OCI-M2 (cell line): ENCODE measurements at regions not wholly inside any gene's neighbourhood (a gene's known extent, or its start where the extent isn't known, plus 50 kb on each side); places are given as distances from the start of the nearest gene placed in this dataset.
"Not testable (repeated sequence)": the region's sequence is repeated elsewhere in the genome, so short reads cannot be mapped to it uniquely, and the experiment has no call there.

ENCODE experiments used
- DNase-seq: peaks from one replicate; lab custom pipeline; 2025; ENCODE audit not compliant: unreplicated experiment; lab: John Stamatoyannopoulos, UW

DNA sequence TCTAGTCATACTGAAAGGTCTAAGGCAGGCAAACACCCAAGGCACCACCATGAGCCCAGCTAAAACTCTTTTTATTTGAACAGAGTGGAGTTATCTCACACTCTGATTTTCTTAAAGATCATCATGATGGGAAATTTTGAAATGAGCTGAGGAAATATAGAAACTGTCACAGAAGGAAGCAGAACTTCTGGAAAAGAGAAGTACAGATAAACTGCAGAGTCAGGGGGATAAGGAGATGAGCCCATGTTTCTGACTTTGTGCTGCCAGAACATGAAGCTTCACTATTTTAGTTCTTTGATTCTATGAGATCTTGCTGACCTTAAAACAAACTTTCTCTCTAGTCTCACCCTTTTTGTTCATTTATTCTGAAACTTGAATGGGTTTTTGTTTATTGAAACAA, 406.5 kb upstream of the EDIL3 start:
- no peak for DNase-seq

DNA sequence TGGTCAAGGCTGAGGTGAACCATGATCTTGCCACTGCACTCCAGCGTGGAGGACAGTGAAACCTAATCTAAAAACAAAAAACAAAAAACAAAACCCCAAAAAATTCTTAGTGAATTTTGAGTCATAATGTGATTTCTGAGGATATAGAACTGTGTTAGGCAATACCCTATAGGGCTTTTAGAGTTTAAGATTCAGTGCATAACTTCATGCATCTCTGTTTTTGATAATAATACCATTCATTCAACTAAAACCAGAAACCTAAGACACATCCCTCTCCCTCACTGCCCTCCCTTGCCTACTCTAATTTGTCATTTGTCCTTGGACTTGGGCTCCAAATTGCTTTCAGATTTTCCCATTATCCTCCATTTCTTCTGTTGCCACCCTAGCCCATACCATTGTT, 405.7 kb upstream of the EDIL3 start:
- DNase-seq: no peak

DNA sequence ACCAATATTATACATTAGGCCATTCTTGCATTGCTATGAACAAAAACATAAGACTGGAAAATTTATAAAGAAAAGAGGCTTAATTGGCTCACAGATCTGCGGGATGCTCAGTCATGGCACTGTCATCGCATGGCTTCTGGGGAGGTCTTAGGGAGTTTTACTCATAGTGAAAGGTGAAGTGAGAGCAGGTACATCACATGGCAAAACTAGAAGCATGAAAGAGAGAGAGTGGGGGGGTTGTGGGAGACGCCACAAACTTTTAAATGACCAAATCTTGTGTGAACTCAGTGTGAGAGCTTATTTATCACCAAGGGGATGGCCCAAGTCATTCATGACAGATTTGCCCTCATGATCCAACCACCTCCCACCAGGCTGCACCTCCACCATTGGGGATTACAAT, 398.3 kb upstream of the EDIL3 start:
- DNase-seq: no peak

DNA sequence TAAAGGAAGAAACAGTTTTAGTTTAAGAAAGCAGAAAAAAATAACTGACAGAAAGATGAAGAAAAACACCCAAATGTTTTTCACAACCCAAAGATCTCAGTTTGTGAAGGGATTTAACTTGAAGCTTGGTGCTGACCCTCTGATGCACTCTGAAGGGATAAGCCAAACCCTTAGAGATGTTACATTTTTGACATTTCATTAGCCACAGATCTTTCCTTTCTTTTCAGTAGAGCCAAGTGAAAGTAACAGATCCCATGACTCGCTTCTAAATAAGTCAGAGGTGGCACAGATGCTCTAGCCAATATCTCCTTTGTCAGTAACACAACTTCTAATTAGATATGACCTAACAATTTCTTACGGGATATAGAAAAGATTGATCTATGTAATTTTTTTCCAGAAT, 394.5 kb upstream of the EDIL3 start:
- no peak for DNase-seq

DNA sequence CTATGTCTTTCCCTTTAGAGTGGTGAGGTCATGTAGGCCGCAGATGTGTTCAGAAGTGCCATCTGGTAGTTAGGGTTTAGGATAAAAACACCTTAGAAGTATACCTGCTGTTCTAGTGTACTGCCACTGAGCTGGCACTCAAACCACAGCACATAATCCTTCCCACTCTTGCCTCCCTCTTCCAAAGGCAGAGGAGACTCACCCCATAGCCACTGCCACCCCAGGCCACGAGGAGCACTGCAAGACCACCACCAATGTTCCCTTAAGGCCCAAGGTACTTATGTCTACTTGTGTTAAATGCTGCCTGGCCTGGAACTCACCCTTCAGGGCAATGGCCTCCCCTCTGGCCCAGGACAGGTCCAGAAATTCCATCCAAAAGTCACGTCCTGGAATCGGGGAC, 379.5 kb upstream of the EDIL3 start:
- DNase-seq: no peak

DNA sequence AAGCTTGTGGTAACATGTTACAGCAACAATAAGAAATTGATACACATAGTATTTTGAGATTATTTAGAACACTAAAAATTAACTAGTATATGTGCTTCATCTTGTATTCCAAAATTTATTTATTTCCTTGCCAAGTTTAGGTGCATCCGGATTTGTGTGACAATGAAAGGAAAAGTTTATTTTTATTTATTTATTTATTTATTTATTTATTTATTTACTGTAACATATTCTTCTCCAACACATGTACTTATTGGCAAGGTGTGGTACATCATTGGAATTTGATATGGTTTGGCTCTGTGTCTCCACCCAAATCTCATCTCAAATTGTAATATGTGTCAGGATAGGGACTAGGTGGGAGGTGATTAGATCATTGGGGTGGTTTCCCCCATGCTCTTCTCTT, 373.3 kb upstream of the EDIL3 start:
- no peak for DNase-seq

DNA sequence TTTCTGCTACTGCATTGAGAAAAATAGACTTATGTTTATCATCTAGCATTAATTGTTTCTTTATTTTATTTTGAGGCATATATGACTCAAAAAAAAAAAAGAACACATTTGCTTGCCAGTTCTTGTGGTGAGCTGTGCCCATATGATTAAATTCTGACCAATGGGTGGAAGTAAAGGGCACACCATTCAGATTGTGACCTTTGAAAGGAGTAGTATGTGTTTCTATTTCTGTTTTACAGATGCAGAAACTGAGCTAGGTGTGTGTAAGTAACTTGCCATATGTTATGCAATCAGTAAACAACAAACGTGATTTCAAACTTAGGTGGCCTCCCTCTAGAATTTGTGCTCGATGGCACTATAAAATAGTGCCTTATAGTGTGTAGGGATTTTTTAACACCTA, 368.1 kb upstream of the EDIL3 start:
- DNase-seq: no peak

DNA sequence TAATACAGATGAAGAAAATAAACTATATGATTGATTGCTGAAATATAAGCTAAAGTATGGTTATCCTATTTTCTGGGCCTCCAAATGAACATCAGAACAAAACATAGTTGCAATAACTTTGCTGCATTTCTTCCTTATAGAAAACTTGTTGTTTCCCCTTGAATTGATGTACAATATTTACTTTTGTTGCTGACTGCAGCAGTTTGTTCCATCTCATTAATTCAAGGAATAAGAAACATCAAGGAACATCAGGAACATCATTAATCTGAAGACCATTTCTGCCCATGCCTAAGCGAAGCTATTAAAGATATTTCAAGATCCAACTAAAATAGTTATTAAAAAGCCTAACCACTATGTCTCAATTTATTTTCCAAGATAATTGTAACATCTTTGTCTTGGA, 363.6 kb upstream of the EDIL3 start:
- no peak for DNase-seq

DNA sequence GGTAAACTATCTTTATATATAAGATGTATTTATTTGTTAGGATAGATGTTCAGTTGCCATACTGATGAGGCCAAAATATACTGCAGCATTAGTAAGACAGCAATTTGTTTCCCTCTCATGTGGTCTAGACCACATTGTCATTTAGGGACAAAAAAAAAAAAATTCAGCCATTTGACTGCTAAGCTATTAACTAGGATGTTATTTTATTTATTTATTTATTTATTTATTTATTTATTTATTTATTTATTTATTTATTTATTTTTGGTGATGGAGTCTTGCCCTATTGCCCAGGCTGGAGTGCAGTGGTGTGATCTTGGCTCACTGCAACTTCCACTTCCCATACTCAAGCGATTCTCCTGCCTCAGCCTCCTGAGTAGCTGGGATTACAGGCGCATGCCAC, 361.6 kb upstream of the EDIL3 start:
- DNase-seq: not testable (repeated sequence)

DNA sequence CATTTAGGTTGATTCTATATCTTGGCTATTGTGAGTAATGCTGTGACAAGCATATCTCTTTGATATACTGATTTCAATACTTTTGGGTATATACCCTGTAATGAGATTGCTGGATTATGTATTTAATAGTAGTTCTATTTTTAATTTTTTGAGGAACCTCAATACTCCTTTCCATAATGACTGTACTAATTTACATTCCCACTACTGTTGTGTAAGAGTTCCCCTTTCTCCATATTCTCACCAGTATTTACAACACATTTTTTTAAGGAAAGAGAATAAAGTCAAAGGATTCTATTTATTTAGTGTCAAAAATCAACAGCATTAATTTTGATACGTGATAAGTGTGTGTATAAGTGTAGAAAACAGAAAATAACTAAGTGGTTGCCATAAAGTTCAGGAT, 356.4 kb upstream of the EDIL3 start:
- DNase-seq: no peak

DNA sequence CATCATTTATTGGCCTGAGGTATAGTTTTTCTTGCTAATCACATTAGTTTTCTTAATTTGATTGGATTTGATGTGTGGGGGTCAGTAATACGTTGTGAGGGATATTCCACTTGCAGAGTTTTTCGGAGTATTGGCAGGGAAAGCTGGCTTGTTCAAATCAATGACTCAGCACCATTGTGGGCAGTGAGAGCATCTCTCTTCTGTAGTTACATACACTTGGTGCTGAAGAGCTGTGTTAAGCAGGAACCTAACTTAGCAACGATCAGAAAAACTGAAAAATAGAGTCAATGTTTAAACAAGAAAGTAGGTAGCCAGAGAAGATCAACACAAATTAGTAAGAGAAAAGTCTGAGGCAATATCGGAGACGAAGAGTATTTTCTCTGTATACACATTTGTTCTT, 344.6 kb upstream of the EDIL3 start:
- no peak for DNase-seq

DNA sequence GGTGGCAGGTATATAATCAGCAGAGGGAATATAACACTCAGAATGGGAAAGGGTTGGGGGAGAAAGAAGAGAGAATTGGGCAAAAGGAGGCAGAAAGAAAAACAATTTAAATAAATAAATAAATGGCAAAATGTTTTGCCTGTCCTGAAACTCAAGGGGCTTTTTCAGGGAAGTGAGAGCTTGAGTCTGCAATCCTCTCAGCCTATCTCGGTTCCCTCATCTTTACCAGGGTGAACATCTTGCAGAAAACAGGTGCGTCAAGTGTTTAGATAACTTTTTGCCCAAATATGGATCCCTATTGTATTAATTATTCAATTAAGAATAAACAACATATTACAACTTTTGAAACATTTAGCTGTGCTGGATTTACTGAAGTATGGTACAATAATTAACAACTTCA, 343.0 kb upstream of the EDIL3 start:
- DNase-seq: no peak

DNA sequence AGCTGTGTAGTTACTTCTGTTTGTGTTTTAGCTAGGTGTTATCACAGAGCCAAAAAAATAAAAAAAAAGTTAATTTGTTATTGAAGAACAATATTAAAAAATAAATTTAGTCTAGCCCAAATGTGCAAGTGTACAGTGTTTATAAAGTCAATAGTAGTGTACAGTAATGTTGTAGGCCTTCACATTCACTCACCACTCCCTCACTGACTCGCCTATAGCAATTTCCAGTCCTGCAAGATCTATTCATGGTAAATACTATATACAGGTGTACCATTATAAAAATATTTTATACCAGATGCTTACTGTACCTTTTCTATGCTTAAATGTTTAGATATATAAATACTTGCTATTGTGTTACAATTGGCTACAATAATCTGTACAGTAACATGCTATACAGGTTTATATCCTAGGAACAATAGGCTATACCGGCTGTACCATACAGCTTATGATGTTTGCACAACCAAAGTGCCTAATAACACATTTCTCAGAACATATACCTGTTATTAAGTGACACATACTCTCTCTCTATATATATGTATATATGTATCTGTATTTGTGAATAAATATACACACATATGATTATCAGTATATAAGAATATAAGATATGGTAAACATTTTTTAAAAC, 341.4 kb upstream of the EDIL3 start:
- DNase-seq: no peak

DNA sequence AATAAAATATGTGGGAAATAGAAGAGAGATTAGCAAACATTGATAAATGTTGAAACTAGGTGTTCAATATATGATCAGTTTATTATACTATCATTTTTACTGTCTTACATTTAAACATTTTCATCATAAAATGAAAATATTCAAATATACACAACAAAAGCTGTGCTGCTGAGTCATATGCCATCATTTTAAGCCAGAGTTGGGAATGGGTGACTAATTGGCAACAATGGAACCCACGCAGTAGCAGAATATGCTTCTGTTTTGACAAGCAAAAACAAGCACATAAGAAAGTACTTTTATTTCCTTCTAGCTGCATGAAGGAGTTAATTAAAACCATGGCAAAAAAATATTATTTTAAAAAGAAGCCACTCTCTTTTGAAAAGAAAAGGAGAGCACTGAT, 340.0 kb upstream of the EDIL3 start:
- no peak for DNase-seq

DNA sequence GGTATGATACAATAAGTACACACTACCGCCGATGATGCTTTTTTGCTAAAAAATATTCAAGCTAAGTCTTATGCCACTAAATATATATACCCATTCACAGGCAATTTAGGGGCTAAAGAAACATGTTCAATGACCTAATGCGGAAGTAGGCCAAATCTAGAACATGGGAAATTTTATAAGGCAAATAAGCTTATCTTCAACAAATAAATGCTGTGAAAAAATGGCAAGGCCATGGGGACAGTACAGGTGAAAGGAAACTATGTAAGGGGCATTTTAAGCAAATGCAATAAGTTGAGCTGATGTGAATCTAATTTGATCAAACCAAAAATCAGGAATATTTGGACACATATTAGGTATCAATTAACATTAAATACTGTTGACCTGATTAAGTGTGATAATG, 339.5 kb upstream of the EDIL3 start:
- DNase-seq: no peak

DNA sequence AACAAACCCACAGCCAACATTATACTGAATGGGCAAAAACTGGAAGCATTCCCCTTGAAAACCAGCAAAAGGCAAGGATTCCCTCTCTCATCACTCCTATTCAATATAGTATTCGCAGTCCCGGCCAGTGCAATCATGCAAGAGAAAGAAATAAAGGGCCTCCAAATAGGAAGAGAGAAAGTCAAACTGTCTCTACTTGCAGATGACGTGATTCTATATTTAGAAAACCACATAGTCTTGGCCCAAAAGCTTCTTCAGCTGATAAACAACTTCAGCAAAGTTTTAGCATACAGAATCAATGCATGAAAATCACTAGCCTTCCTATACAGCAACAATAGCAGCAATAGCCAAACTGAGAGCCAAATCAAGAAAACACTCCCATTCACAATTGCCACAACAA, 333.7 kb upstream of the EDIL3 start:
- DNase-seq: no peak

DNA sequence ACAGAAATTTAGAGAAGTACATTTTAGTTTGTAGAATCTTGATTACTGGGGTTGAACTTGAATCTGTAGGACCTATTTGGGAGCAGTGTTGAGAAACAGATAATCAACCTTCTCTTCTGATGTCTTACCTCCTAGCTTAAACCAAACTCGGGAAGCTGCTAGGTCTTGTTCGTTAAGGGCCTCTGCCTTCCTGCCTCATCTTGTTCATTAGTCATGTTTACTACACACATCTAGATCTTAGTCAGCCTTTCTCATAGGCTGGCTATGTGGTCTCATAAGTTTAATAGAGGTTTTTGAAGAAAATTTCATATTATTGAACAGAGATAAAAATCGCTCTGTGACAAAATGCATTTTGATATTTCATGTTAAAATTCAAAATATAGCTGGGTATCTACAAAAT, 331.0 kb upstream of the EDIL3 start:
- no peak for DNase-seq

DNA sequence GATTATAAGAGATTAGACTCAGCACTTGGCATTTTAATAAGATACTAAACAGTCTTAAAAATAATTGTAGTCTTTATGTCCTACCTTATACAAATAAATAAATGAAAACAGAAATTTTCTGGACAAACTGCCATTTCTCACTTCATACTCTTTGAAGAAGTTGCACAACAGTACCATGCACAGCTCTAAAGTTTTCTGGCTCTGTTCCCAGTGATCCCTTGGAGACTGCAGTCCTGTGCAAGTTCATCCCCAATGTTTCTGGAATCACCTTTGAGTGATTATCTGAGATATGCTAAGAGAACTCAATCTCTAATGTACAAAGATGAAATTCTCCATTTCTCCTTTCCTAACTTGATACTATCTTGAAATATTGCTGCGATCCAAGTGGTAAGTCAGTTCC, 330.4 kb upstream of the EDIL3 start:
- no peak for DNase-seq

DNA sequence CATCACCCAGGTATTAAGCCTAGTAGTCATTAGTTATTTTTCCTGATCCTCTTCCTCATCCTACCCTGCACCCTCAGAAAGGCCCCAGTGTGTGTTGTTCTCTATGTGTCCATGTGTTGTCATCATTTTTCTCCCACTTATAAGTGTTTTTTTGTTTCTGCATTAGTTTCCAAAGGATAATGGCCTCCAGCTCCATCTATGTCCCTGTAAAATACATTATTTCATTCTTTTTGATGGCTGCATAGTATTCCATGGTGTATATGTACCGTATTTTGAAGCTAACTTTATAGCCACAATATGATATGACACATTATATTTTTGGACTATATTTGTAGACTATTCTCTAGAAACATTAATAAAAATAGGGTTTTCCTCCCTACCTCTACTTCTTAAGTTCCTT, 324.4 kb upstream of the EDIL3 start:
- no peak for DNase-seq

DNA sequence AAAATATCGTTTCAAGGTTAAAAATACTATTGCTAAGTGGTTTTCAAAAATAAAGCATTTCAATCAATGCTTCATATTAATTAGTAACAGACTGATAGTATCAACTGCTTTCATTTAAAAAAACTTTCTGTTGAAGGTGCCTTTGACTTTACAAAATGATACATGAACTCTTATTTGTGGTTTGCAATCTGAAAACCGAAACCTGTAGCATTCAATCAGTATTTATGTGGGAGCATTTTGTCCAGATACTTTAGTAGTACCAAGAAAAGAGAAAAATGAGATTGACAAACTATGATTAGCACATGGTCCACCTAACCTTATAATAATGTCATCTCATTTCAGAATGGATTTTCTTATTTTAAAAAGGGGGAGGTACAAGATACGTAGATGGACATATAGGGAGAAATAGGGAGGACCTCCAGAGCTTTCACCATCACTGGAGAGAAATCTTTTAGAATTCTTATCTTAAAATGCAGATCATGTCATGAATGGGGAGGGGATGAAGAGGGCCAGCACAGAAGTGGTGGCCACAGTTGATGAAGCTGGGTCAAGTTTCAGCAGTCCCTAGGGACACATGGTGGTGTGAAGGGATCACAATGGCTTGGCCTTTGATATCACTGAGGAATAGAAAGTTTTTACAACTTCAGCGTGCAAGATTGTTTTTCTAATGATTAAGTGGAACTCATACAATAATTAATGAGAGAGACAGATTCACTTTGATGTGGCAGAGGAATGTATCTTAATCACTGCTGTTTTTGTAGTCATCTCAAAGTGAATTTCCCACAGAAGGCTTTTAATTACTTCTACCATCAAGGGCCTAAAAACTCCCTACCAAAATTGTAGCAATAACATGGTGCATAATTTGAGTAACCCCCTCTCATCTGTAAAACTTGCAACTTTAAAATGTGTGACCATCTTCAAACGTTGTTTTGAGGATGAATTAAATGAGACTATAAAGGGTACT, 322.3 kb upstream of the EDIL3 start:
- DNase-seq: no peak

DNA sequence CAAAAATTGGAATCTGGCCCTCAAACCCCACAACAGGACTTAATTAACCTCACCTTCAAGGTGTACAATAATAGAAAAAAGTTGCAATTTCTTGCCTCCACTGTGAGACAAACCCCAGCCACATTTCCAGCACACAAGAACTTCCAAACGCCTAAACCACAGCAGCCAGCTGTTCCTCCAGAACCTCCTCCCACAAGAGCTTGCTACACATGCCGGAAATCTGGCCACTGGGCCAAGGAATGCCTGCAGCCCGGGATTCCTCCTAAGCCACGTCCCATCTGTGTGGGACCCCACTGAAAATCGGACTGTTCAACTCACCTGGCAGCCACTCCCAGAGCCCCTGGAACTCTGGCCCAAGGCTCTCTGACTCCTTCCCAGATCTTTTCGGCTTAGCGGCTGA, 315.9 kb upstream of the EDIL3 start:
- DNase-seq: not testable (repeated sequence)

DNA sequence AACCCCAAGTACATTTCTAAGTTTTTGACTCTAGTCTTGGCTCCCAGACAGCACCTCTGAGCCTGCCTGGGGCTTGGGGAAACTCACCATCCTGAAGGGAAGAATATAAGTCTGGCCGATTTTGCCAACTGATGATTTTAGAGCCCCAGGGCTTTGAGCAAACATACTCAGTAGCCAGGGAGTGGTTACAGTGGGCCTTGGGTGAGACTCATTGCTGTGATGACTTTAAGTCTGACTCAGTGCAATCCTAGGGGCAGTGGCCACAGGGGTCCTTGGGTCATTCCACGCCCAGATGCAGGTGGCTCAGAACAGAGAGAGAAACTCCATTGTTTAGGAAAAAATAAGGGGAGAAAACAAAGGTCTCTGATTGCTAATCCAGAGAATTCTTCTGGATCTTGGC, 312.0 kb upstream of the EDIL3 start:
- DNase-seq: no peak

DNA sequence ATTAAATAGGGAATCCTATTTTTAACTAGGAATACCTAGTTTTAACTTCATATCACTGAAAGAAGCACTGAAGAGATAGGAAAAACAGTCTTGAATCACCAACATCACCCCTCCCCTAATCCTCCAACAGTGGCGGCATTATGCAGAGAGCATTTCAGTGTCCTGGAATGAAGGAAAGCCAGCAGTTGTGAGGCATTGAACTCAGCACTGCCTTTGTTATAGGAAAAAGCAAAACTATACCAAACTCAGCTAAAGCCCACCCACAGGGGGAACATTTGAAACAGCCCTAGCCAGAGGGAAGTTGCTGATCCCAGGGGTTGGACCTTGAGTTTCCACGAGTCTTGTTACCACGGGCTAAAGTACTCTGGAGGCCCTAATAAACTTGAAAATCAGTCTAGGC, 310.6 kb upstream of the EDIL3 start:
- DNase-seq: no peak
